ENCODE measurements at regions not wholly inside any gene's neighbourhood (a gene's known extent, or its start where the extent isn't known, plus 50 kb on each side); places are given as distances from the start of the nearest gene placed in this dataset.
"Not testable (repeated sequence)": the region's sequence is repeated elsewhere in the genome, so short reads cannot be mapped to it uniquely, and the experiment has no call there.

- not testable (repeated sequence) for TF ChIP-seq CTCF (IDR thresholded peaks at IDR 0.05 in 2 of 3, conservative IDR thresholded peaks at IDR 0.05 in 1 of 3; ENCODE audit: borderline replicate concordance in 1 of 3, insufficient read depth in 1 of 3, low read depth in 2 of 3, low read length in 2 of 3); ELF1 (IDR thresholded peaks at IDR 0.05; ENCODE audit: borderline replicate concordance, low read depth); YY1 (IDR thresholded peaks at IDR 0.05; ENCODE audit: extremely low read depth, insufficient replicate concordance, low read depth, low read length); RAD21 (IDR thresholded peaks at IDR 0.05; ENCODE audit: low read depth); SIN3A (IDR thresholded peaks at IDR 0.05; ENCODE audit: low read depth); POLR2A (IDR thresholded peaks at IDR 0.05; ENCODE audit: borderline replicate concordance, extremely low read depth, insufficient read depth, insufficient read length)
Observed at GRCh38 chr21:9873096-9873495, 648.3 kb upstream of the TPTE start.

Data from HCT116 (cell line).